ENCODE measurements at regions not wholly inside any gene's neighbourhood (a gene's known extent, or its start where the extent isn't known, plus 50 kb on each side); places are given as distances from the start of the nearest gene placed in this dataset.

DNA sequence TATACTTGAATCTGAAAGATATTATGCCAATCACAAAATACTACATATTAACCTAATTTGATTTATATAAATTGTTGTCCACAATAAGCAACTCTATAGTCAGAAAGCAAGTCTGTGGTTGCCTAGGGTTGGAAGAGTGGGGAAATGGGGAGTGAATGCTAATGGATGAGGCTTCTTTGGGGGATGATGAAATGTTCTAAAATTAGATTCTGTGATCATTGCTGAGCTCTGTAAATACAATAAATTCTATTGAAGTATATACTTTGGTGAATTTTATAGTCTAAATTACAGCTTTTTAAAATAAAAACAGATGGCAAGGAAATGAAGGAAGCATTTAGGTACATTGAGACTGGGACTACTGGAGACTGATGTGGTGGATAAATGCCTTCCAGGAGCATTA is 275.5 kb downstream of the MBD2 start:
- CTCF ChIA-PET: interaction anchor here (1.8 kb wide), 1 partner anchor 171 kb away, joined by 5 read pairs; no protein-coding TSS in a partner anchor

DNA sequence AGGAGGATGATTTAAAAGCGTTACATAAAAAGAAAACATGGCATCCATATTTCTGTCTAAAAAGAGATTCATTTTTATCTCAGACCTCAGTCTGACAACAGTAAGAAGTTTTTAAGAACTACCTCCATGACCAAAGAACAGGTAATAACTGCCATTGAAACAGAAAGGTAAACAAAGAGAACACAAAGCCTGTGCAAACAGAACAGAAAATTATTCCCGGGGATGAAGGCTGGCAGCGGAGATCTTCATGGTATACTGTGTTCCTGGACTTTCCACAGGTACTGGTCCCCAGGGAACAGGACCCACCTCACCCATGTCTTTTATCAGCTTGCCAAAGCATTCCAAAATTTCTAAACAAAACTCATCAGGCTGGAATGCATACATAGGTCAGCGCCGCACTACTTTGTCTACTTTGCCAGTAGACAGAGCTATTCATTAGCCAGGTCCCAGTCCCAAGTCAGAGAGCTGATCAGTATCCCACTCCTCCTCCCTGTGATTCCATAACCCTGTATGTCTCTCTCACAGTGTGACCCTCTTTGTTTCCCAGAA is 277.3 kb downstream of the MBD2 start:
- POLR2A ChIA-PET: no interaction called here
- CTCF ChIA-PET: no interaction called here
- TF ChIP-seq, protein P1, sequence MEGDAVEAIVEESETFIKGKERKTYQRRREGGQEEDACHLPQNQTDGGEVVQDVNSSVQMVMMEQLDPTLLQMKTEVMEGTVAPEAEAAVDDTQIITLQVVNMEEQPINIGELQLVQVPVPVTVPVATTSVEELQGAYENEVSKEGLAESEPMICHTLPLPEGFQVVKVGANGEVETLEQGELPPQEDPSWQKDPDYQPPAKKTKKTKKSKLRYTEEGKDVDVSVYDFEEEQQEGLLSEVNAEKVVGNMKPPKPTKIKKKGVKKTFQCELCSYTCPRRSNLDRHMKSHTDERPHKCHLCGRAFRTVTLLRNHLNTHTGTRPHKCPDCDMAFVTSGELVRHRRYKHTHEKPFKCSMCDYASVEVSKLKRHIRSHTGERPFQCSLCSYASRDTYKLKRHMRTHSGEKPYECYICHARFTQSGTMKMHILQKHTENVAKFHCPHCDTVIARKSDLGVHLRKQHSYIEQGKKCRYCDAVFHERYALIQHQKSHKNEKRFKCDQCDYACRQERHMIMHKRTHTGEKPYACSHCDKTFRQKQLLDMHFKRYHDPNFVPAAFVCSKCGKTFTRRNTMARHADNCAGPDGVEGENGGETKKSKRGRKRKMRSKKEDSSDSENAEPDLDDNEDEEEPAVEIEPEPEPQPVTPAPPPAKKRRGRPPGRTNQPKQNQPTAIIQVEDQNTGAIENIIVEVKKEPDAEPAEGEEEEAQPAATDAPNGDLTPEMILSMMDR (IDR thresholded peaks at IDR 0.05; ENCODE audit: insufficient read depth, low read length, missing control alignments): no peak
- H3K4me3 ChIP-seq (ENCODE audit: low read depth, low read length): no peak overlapping the region
- no peak for DNase-seq (ENCODE audit: low read depth, low spot score)

More for the DNA sequence above, 275.5 kb downstream of the MBD2 start:
- TF ChIP-seq, protein P1 (IDR thresholded peaks at IDR 0.05; ENCODE audit: insufficient read depth, low read length, missing control alignments): no peak
- DNase-seq (ENCODE audit: low read depth, low spot score): no peak
- POLR2A ChIA-PET: no interaction called here
- no peak overlapping the region for H3K4me3 ChIP-seq (ENCODE audit: low read depth, low read length)

DNA sequence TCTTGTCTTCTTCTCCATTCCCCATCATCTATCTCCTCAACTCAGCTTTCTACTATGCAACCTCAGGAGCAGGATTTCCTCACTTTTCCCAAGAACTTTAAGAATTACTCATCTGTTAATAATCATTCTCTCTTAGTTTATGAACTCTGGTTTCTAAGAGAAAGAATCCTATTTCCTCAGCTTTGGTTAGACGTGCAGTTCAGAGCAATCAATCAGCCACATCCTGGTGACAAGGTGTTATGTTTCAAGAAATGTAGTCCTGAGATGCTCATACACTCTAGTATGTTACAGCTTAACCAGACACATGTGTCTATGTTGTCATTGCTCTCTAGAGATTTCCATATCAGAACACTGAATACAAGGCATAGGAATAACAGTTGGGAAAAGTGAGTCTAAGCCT is 277.9 kb downstream of the MBD2 start:
- no peak overlapping the region for H3K4me3 ChIP-seq (ENCODE audit: low read depth, low read length)
- TF ChIP-seq, protein P1 (IDR thresholded peaks at IDR 0.05; ENCODE audit: insufficient read depth, low read length, missing control alignments): no peak
- ChIA-PET POLR2A (no interaction called here), CTCF (no interaction called here)
- DNase-seq (ENCODE audit: low read depth, low spot score): no peak

DNA sequence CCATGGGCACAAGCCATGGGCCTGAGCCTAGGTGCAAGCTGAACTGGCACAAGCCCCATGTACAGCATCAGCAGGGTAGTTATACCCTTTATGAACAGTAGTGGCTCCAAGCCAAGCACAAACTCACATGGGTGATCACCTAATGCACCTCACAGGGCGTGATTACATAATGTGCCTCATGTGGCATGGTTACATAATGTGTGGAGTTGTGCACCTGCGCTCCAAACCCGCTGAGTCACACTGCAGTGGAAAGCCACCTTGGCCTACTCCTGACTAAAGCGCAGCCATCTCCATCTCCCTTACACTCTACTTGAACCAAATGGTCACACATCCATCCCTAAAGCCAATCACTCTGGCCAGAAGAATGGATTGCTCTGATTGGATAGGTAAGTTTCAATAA is 279.7 kb downstream of the MBD2 start:
- CTCF ChIA-PET: no interaction called here
- TF ChIP-seq, protein P1 (IDR thresholded peaks at IDR 0.05; ENCODE audit: insufficient read depth, low read length, missing control alignments): no peak
- no peak for DNase-seq (ENCODE audit: low read depth, low spot score)
- no peak overlapping the region for H3K4me3 ChIP-seq (ENCODE audit: low read depth, low read length)
- POLR2A ChIA-PET: no interaction called here

DNA sequence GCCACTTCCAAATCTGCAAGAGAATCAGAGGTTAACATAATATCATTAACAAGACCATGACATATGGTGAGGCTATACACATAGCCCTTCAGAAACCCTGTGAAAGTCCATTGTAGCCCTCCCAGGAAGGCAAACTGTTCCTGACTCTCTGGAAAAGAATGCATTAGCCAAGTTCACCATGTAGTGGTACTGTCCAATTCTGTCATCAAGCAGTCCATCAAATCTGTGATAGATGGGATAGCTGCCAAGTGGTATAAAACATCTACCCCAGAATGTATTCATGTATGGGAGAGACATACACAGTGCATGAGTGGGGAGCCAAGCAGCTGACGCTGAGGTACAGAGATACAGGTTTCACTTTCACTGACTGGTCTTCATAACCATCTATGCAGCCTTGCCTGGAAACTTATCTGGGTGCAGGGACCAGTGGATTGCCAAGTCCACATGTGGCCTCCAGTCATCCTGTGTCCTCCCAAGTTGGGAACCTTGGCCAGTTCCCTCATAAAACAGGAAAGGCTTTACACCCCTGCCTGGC is 281.1 kb downstream of the MBD2 start:
- TF ChIP-seq, protein P1 (IDR thresholded peaks at IDR 0.05; ENCODE audit: insufficient read depth, low read length, missing control alignments): no peak
- no peak for DNase-seq (ENCODE audit: low read depth, low spot score)
- POLR2A ChIA-PET: no interaction called here
- CTCF ChIA-PET: no interaction called here
- H3K4me3 ChIP-seq (ENCODE audit: low read depth, low read length): no peak overlapping the region

DNA sequence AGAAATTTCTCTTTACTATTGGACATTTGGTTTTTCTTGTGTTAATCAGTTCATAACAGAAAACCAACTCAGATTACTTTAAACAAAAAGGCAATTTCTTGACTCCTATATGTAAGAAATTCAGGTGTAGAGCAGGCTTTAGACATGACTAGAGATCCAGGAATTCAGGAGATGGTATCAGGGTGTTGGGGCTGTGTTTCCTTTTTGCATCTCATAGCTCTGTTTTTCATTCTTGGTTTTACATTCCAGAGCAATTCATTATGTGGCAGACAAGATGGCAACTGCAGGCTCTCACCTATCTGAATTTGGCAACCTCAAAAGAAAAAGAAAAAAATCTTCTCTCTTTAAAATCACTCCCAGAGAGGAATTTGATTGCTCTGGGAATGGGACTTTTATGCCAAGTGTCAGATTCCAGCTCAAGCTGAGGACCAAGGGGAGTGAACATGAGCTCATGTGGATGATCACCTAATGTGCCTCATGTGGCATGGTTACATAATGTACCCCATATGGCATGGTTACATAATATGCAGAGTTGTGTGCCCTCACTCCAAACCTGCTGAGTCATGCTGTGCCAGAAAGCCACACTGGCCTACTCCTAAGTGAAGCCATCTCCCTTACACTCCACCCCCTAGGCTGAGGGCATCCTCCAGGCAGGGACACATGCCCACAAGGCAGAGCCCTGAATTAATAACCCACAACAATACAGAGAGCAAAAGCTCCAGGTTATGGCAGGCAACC is 282.7 kb downstream of the MBD2 start:
- POLR2A ChIA-PET: no interaction called here
- CTCF ChIA-PET: no interaction called here
- DNase-seq (ENCODE audit: low read depth, low spot score): no peak
- no peak overlapping the region for H3K4me3 ChIP-seq (ENCODE audit: low read depth, low read length)
- TF ChIP-seq, protein P1 (IDR thresholded peaks at IDR 0.05; ENCODE audit: insufficient read depth, low read length, missing control alignments): no peak

Measured in AG04449 (cell line).